HG03066 (cell line): ENCODE measurements at regions not wholly inside any gene's neighbourhood (a gene's known extent, or its start where the extent isn't known, plus 50 kb on each side); places are given as distances from the start of the nearest gene placed in this dataset.
"Not testable (repeated sequence)": the region's sequence is repeated elsewhere in the genome, so short reads cannot be mapped to it uniquely, and the experiment has no call there.

Source experiments
- ATAC-seq: cut with Tn5 transposase; IDR thresholded peaks from one replicate; pipeline ENCODE4 v1.9.1; 2021; ENCODE audit warnings: low read depth; ENCODE audit not compliant: unreplicated experiment

DNA sequence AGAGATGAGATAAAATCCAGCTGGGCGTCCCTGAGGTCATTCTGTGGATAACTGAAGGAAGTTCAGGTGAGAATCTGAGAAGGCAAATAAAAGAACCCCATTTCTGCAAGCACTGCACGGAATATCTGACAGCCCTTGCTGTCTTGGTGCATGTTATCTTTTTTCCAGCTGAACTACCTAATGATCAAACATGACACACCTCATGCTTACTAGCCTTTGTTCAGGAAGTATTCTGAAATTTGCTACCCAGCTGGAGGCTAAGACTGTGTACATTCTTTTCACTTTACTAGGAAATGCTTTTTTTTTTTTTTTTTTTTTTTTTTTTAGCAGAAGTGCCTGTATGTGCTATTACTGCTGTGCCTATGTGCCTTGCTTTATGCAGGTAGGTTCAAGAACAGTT is 718.1 kb downstream of the SMARCA1 start:
- no peak for ATAC-seq

- ATAC-seq = no peak
Measured at GRCh38 chrX:128804828-128805227, 718.5 kb downstream of the SMARCA1 start.

DNA sequence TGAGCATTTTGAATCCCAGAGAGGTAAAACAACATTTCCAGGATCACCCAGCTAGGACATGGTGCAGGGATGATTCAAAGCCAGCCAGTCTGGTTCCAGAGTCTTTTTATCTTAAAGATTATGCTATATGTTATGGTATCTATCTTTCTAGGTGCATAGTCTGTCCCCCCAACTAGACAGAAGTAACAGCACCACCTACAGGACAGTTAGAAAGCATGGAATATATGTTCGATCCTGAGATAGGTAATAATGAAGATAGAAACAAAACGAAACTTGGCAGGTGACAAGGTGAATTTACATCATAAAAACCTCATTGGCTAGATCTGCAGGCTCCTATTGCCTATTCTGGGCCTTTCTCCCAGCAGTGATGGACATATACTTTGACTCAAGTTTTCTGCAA is 723.2 kb downstream of the SMARCA1 start:
- no peak for ATAC-seq

GRCh38 chrX:128783139-128783538 is 730.9 kb upstream of the ACTRT1 start:
- not testable (repeated sequence) for ATAC-seq

GRCh38 chrX:128781506-128781905 is 729.3 kb upstream of the ACTRT1 start:
- peak; percentile 65 for ATAC-seq

- no peak for ATAC-seq
Measured at GRCh38 chrX:128780934-128781333, 728.7 kb upstream of the ACTRT1 start.

- ATAC-seq = no peak
Measured at GRCh38 chrX:128769495-128769894, 717.3 kb upstream of the ACTRT1 start.

DNA sequence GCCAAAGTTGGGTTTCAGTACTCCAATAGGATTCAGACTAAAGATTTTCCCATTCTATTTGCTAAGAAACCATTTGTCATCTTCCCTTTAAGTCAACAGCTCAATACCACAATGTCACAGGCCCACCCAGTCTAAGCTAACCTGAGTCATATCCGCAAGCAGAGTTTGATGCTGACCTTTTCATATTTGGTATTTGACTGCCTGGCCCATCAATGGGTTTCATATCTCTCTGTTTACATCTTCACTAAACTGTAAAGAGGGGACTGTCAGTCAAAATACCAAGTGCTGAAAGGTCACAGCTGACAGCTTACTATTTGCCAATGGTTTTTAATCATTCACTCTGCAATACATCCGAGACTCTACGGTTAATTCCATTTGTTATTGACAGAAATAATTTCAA is 707.5 kb upstream of the ACTRT1 start:
- ATAC-seq = no peak

DNA sequence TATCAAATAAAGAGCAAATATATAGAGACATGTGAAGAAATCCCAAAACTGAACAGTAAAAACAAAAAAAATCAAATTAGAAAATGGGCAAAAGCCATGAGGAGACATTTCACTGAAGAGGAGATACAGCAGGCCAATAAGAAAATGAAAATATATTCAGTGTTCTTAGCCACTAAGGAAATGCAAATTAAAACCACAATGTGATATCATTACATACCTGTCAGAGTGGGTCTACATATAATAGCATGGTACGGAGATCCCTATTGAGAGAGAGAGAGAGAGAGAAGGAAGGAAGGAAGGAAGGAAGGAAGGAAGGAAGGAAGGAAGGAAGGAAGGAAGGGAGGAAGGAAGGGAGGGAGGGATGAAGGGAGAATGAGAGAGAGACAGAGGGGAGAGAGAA is 707.0 kb upstream of the ACTRT1 start:
- ATAC-seq = no peak

DNA sequence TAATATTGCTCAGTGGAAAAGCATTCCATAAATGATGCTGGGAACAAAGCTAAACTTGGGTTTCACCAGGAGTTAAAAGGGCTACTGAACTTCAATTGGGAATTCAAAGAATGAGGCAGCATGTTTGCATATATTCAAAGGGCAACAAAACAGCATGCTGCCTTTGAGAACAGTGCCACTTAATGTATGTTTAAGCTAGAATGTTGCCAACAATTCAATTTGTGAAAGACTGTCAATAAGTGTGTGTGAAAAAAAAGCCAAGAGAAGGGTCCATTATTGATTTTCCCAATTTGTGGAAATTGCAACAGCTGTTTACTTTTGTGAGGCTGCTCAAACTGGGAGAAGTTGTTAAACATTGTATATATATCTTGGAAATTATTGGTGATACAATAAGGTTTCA is 701.9 kb upstream of the ACTRT1 start:
- no peak for ATAC-seq

GRCh38 chrX:128739539-128739938 is 687.3 kb upstream of the ACTRT1 start:
- ATAC-seq = no peak

DNA sequence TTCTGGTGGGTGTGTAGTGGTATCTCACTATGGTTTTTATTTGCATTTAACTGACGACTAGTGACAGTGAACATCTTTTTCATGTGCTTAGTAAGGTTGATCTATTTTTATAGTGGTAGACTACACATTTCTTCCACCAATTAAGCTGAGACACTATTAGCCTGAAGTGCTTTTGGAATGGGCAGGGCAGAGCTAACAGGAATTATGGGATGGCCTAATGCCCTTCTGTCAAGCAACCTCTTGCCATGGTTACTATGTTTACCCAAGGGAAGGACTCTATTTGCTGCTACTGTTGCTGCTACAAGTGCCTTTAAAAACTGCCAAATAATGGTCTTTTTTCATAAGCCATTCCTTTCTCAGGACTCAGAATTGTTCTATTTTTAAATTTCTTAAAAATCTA is 676.7 kb upstream of the ACTRT1 start:
- no peak for ATAC-seq

- ATAC-seq = no peak
Measured at GRCh38 chrX:128717635-128718578, 665.7 kb upstream of the ACTRT1 start.

DNA sequence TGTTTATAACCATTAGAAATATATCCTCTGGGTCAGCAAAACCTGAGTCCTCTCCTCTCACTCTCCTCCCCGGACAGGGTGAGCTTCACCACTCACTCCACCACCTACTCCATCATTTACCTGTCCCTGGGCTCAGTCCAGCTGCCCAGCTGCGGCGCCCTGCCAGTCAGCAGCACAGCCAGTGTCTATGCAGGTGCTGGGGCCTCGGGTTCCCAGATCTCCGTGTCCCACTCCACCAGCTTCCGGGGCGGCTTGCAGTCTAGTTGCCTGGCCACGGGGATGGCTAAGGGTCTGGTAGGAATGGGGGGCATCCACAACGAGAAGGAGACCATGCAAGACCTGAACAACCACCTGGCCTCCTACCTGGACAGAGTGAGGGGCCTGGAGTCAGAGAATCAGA is 662.2 kb upstream of the ACTRT1 start:
- ATAC-seq = no peak

GRCh38 chrX:128699716-128700285 is 647.6 kb upstream of the ACTRT1 start:
- ATAC-seq = no peak

- no peak for ATAC-seq
Measured at GRCh38 chrX:128698573-128699181, 646.5 kb upstream of the ACTRT1 start.

DNA sequence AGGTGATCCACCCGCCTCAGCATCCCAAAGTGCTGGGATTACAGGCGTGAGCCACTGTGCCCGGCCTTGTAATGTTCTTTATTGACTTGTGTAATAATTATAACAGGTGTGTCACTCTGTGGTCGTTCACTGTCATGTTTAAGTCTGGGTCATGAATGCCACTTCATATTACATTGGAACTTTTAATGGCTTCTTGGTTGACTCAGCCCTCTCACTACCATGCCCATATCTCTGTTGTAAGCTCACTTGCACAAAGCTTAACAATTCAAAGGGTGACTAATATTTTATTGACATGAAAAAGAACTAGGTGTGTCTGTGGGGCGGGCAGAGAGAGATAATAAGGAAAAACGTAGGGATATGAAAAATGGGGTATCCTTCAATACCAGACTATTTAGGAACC is 639.7 kb upstream of the ACTRT1 start:
- ATAC-seq = no peak

GRCh38 chrX:128685387-128685786 is 633.2 kb upstream of the ACTRT1 start:
- ATAC-seq = no peak

DNA sequence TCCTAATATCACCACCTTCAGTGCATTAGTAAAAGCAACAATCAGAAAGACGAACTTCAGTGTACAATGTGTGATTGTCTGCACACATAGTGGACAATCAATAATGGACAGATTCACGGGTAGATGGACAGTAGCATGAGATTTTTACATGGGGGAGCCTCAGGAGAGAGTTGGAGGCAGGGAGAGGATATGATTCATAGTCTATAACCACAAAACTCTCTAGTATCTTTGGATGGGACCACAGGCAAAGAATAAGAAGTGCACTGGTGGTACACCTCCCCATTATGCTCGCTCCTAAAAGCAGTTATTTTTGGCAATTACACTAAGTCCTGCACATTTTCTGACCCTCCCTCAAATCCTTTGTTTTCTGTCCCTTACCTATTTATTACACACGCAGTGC is 624.4 kb upstream of the ACTRT1 start:
- ATAC-seq = no peak

DNA sequence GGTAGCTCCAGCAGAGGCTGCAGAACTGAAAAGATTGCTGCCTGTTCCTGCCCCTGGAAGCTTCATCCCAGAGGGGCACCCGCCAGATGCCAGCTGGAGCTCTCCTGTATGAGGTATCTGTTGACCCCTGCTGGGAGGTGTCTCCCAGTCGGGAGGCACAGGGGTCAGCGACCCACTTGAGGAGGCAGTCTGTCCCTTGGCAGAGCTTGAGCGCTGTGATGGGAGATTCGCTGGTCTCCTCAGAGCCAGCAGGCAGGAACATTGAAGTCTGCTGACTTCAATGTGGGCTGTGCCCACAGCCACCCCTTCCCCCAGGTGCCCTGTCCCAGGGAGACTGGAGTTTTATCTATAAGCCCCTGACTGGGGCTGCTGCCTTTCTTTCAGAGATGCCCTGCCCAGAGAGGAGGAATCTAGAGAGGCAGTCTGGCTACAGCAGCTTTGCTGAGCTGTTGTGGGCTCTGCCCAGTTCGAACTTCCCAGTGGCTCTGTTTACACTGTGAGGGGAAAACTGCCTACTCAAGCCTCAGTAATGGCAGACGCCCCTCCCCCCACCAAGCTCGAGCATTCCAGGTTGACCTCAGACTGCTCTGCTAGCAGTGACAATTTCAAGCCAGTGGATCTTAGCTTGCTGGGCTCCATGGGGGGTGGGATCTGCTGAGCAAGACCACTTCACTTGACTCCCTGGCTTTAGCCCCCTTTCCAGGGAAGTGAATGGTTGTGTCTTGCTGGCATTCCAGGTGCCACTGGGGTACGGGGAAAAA is 622.3 kb upstream of the ACTRT1 start:
- ATAC-seq = not testable (repeated sequence)

DNA sequence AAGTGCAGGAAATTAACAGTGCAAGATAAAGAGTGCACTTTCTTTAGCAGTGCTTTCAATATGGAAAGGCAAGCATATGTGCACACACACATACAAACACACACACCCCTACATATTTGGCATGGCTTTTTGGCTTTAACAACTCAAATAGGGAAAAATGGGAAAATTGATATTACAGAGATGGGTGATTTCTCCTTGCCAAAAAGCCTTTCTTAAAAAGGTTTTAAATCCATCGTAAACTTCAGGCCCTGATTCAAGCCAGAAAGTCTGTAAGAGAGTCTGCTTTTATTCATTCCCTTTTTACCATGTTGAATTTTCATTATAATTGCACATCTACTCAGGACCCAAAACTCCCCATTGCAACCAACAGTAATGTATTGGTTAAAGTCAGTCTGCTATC is 612.0 kb upstream of the ACTRT1 start:
- ATAC-seq = no peak
